GM21381 (cell line): ENCODE measurements at regions not wholly inside any gene's neighbourhood (a gene's known extent, or its start where the extent isn't known, plus 50 kb on each side); places are given as distances from the start of the nearest gene placed in this dataset.

ENCODE experiments used
- ATAC-seq: cut with Tn5 transposase; IDR thresholded peaks from one replicate; pipeline ENCODE4 v1.9.1; 2021; ENCODE audit warnings: mild to moderate bottlenecking, moderate library complexity; ENCODE audit not compliant: unreplicated experiment

DNA sequence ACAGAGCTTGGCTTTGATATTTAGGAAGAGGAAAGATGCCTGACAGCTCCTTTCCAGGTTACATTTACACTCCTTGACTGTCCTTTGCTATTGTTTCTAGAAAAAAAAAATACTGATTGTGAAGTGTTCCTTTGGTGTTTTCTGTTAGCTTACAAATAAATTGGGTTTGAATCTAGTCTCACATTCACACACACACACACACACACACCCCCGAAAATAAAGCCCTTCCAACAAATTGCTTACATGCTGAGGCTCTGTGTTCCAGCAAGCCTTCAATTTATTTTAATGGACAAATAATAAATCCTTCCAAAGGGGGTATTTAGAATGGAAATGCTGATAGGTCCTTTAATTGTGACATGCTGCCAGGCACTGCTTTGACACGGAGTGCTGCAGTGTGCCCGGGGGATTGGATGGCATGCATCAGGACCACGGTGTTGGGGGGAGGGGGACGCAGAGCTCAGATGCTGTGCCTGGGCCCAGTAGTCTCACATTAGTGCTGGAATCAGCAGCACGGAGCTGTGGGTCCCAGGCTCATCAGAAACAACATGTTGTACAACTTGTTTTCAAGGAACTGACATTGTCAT, 199.9 kb downstream of the CD83 start:
- no peak for ATAC-seq

DNA sequence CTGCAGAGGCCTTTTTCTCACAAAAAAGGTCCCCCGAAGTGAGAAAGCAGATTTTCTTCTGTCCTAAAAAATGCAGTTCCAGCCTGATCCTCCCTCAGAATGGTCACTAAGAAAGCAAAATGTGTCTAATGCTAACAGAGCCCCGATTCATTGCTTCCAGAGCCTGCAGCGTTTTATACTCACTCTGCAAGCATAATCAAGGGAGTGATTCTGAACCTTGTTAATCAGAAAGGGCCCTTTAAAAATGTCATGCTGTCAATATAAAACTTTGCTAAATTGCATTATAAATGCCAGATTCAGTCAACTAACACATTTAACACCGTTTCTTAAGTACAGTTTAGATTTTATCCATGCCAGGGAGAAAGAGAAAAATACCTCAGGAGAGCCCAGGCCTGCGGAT, 202.8 kb downstream of the CD83 start:
- no peak for ATAC-seq

DNA sequence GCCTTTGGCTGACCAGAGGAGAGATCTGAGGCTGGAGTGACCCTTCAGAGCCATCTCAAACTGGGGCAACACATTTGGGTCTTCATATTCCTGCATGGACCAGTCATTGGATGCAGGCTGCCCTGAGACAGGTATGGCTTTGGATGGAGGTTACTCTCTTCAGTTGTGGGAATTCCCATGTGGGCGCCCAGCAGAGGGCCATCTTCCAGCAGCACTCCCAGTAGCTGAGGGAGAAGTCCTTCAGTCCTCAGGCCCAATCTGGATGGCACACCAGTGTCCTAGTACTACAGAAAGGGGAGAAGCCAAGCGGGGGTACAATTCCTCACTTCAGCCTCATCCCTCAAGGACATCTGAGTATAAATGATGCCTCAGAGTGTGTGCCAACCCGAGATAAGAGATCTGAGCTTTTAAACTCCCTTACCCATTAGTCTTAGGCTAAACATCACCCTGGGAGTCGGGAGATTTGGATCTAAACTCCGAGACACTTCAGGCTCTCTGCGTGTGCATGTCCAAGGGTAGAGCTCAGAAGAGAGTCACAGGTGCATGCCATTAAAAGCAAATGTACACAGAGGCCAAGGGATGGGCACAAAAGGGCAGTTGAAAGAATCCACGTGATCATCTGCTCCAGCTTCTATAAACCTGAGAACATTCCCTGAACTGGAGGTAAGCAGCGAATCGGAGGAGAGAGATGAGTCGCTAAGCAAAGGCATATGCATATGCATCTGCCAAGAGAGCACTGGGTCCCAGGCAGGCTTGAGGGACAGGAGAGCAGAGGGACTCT, 204.6 kb downstream of the CD83 start:
- no peak for ATAC-seq

DNA sequence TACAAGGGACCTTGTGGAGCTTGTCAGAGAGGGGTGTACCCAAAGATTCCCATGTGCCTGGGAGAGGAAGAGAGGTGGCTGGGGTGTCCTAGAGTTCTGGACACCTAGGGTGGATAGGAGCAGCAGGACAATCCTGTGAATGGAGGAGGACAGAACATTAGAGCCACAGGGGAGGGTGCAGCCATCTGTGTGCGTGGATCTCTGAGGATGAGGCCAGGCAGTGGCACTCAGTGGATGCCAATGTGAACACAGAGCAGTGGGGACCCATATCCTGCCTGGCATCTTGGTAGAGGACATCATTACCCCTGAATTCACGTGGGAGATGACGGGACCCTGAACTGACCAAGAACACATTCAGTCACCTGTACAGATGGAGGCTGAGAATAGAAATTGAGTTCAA, 205.3 kb downstream of the CD83 start:
- no peak for ATAC-seq

GRCh38 chr6:14326774-14327173, 209.2 kb downstream of the CD83 start:
- no peak for ATAC-seq

GRCh38 chr6:14328163-14328562, 210.6 kb downstream of the CD83 start:
- ATAC-seq: no peak

- no peak for ATAC-seq
Measured at GRCh38 chr6:14333556-14334305, 216.2 kb downstream of the CD83 start.

GRCh38 chr6:14335071-14335470, 217.5 kb downstream of the CD83 start:
- no peak for ATAC-seq

DNA sequence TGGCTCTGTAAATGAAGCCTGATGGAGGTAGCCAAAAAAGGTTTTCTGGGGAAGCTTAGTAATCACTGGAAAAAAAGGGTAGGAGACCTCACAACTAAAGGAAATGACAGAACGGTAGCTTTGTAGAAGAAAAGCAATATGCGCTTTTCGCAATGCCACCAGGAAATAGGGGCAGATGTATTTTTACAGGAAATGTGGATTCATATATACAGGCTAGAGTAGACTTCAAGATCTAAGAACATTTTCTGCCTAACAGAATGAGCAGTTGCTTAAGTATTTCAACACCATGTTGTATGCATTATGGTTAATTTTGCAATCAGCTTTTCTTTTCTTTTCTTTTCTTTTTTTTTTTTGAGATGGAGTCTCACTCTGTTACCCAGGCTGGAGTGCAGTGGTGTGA, 219.6 kb downstream of the CD83 start:
- no peak for ATAC-seq

- no peak for ATAC-seq
Measured at GRCh38 chr6:14339172-14339571, 221.6 kb downstream of the CD83 start.

DNA sequence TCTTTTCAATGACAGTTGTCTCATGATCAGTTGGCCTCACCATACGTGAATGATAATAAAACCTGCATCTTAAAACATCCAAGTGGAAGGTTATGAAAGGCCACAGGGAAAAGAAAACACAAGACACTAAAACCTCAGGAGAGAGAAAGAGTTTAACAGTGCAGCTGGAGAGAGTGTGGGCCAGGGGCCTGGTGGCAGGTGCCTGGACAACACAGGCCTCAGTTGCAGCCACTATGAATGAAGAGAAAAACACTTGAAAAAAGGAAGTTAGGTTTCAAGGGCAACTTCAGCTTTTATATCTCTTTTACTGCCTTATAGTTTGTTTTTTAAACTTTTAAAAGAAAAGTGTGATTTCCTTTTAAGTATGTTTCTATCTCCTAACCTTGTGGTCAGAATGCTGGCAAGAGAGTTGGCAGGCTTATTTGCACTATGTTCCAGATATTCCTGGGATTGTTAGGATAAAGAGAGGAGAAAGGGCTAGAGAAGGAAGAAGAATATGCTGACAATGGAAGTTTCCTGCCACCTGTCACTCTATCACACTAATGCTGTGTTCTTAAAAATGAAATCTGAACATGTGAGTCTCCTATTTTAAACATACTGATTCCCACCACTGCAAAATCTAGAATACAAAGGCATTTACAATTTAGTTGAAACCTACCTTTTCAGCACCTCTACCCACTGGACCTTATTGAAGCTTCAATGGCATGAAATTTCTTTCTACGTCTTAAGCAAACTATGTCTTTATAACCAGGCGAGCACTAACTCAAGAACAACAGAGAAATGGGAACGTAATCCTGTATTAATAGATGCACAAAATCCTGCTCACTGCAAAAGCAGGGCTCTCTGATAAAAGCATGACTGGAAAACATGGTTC, 222.4 kb downstream of the CD83 start:
- ATAC-seq: no peak

GRCh38 chr6:14344486-14344885, 226.9 kb downstream of the CD83 start:
- no peak for ATAC-seq

DNA sequence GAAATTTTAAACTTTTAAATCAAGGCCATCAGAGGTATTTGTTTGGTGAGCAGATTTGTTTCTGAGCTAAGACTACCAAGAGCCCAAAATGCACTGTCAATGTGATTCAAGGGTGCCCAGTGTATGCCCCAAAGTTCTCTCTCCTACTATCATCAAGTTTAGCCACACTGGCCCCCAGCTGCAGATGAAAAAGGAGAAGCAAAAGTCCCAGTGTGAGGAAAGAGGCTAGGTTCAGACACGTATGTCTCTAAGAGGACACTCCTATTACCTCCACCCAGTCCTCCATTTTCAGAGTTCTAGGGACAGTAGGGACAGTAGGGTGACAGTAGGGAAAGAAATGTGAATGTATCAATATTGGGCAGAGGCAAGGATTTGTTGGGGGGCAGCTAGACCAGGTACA, 230.8 kb downstream of the CD83 start:
- no peak for ATAC-seq

GRCh38 chr6:14349507-14349906, 231.9 kb downstream of the CD83 start:
- ATAC-seq: no peak

- no peak for ATAC-seq
Measured at GRCh38 chr6:14350210-14350609, 232.6 kb downstream of the CD83 start.

DNA sequence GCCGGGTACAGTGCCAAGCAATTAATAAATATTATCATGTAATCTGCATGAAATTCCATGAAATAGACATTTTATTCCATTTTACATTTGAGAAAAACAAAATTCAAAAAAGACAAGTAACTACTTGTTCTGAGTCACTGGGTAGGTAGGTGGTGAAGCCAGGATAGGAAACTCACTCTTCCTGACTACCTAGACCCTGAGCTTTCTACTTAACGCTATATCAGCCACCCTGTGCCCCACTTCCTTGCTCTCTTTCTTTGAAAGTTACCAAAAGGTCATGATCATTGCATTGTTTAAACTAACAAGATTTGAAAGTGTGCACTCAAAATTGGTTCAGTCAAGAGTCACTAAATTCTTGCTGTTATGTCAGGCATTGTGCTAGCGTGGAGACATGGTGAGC, 235.7 kb downstream of the CD83 start:
- no peak for ATAC-seq

DNA sequence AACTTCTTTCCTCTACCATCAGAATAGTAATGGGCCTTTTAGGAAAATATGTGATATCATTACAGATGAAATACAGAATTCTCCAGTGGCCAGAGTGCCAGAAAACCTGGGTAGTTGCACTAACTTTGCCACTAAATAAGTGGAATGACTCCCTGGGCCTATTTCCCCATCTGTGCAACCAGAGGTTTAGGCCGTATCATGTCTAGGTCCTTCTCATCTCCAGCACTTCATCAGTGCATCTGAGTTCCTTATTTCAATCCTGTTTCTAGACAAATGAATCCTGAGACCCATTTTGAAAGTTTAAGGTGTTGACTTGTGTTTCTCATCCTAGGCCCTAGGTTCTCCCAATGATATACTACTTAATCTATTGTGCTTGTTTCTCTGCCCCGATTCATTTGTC, 236.2 kb downstream of the CD83 start:
- ATAC-seq: no peak

- no peak for ATAC-seq
Measured at GRCh38 chr6:14354919-14355572, 237.5 kb downstream of the CD83 start.

DNA sequence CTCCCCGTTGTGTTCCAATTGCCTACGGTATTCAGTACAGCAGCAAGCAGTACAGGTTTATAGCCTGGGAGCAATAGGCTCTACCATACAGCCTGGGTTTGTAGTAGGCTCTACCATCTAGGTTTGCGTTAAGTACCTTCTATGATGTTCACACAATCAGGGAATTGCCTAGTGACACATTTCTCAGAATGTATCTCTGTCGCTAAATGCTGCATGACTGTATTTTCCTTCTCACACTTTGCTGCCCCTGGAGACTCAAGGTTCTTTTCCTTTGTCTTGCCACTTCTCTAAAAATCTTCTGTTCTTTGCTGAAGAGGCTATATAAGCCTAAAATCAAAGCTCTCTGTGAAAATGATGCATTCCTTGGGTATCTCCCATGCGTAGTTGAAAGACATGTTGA, 241.9 kb downstream of the CD83 start:
- ATAC-seq: no peak

- no peak for ATAC-seq
Measured at GRCh38 chr6:14360565-14360964, 243.0 kb downstream of the CD83 start.

DNA sequence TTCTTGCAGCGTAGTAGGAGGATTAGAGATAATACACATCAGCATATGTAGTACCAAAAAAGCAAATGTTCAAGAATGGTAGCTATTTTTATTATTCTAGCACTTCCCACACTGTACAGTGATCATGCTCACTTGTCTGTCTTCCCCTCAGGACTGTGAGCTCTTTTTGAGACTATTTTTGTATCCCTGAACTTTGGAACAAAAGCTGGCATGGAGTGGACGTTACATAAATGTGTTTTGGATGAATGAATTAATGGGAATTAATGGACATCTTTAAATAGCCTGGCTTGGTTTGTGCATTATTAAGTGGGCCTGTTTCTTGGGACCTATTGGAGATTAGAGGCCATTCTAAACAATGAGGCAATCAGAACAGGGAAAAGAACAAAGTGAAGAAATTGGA, 243.7 kb downstream of the CD83 start:
- ATAC-seq: no peak
